ENCODE measurements at regions not wholly inside any gene's neighbourhood (a gene's known extent, or its start where the extent isn't known, plus 50 kb on each side); places are given as distances from the start of the nearest gene placed in this dataset.

DNA sequence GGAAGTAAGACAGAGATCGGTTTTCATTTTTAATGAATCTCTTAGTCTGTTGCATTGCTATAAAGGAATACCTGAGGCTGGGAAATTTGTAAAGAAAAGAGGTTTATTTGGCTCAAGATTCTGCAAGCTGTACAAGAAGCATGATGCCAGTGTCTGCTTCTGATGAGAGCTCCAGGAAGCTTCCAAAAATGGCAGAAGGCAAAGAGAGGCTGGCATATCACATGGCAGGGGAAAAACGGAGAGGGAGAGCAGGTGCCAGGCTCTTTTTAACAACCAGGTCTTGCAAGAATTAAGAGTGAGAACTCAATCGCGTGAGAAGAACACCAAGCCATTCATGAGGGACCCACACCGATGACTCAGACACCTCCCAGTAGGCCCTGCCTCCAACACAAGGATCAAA lies 125.0 kb upstream of the THSD7A start:
- Histone ChIP-seq H3K4me3 (ENCODE audit: control insufficient read depth in 1 of 7, extremely low read depth in 1 of 7, insufficient read depth in 4 of 7, low read depth in 2 of 7, low read length in 6 of 7) (no peak overlapping the region), H3K27ac (ENCODE audit: insufficient read depth in 1 of 2, low read depth in 1 of 2, low read length in 2 of 2, poor library complexity in 1 of 2, severe bottlenecking in 2 of 2) (no peak overlapping the region), H3K27me3 (replicated peaks in 2 of 5; ENCODE audit: control insufficient read depth in 4 of 5, insufficient read depth in 5 of 5, low read length in 4 of 5) (no peaks in the 10 kb centered on the region), H3K9me3 (ENCODE audit: control extremely low read depth in 1 of 5, control insufficient read depth in 4 of 5, insufficient read depth in 2 of 5, low read depth in 1 of 5, low read length in 4 of 5) (no peaks in the 10 kb centered on the region), H3K36me3 (ENCODE audit: control insufficient read depth in 4 of 4, insufficient read depth in 4 of 4, low read length in 3 of 4) (no peaks in the 10 kb centered on the region), H3K4me1 (ENCODE audit: control extremely low read depth in 1 of 4, control insufficient read depth in 4 of 4, insufficient read depth in 4 of 4, low read length in 3 of 4) (no peaks in the 10 kb centered on the region)
- WGBS (ENCODE audit: insufficient coverage): 93% methylated on average over 2 of the region's 5 CpGs
- CTCF ChIA-PET: no interaction called here
- DNase-seq: no peak
- POLR2A ChIA-PET: no interaction called here

DNA sequence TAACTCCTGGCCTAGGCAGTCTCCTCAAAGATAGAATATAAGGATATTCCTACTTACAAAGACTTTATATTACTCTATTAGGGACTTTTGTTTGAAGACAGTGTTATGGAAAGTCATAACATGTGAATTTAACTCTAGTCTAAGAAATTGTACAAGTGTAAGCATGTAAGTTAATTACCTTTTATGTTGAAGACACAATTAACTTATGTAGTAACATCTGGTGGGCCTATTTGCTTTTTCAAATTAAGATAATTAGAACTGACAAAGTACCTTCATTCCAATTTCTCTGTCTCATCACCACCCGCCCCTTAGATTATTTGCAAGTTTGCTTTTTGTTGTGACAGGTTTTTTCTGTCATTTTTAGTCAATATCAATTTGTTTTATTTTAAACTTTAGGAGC lies 126.0 kb upstream of the THSD7A start:
- WGBS (ENCODE audit: insufficient coverage): no CpG with 5 or more reads among the region's 1 CpG
- POLR2A ChIA-PET: no interaction called here
- CTCF ChIA-PET: no interaction called here
- H3K4me3 ChIP-seq (ENCODE audit: control insufficient read depth in 1 of 7, extremely low read depth in 1 of 7, insufficient read depth in 4 of 7, low read depth in 2 of 7, low read length in 6 of 7): no peak overlapping the region
- H3K27me3 ChIP-seq (replicated peaks in 2 of 5; ENCODE audit: control insufficient read depth in 4 of 5, insufficient read depth in 5 of 5, low read length in 4 of 5): no peaks in the 10 kb centered on the region
- no peak overlapping the region for H3K27ac ChIP-seq (ENCODE audit: insufficient read depth in 1 of 2, low read depth in 1 of 2, low read length in 2 of 2, poor library complexity in 1 of 2, severe bottlenecking in 2 of 2)
- H3K36me3 ChIP-seq (ENCODE audit: control insufficient read depth in 4 of 4, insufficient read depth in 4 of 4, low read length in 3 of 4): no peaks in the 10 kb centered on the region
- no peak for DNase-seq
- H3K9me3 ChIP-seq (ENCODE audit: control extremely low read depth in 1 of 5, control insufficient read depth in 4 of 5, insufficient read depth in 2 of 5, low read depth in 1 of 5, low read length in 4 of 5): peaks cover 0 to 2% (median 0%) of the 10 kb centered on the region in 5 experiments
- no peaks in the 10 kb centered on the region for H3K4me1 ChIP-seq (ENCODE audit: control extremely low read depth in 1 of 4, control insufficient read depth in 4 of 4, insufficient read depth in 4 of 4, low read length in 3 of 4)

- ChIA-PET POLR2A (no interaction called here), CTCF (no interaction called here)
- no peaks in the 10 kb centered on the region for H3K36me3 ChIP-seq (ENCODE audit: control insufficient read depth in 4 of 4, insufficient read depth in 4 of 4, low read length in 3 of 4)
- no peaks in the 10 kb centered on the region for H3K27me3 ChIP-seq (replicated peaks in 2 of 5; ENCODE audit: control insufficient read depth in 4 of 5, insufficient read depth in 5 of 5, low read length in 4 of 5)
- no CpG with 5 or more reads among the region's 2 CpGs for WGBS (ENCODE audit: insufficient coverage)
- H3K4me1 ChIP-seq (ENCODE audit: control extremely low read depth in 1 of 4, control insufficient read depth in 4 of 4, insufficient read depth in 4 of 4, low read length in 3 of 4): no peaks in the 10 kb centered on the region
- H3K4me3 ChIP-seq (ENCODE audit: control insufficient read depth in 1 of 7, extremely low read depth in 1 of 7, insufficient read depth in 4 of 7, low read depth in 2 of 7, low read length in 6 of 7): no peak overlapping the region
- DNase-seq: no peak
- peaks cover 0 to 2% (median 0%) of the 10 kb centered on the region in 5 experiments for H3K9me3 ChIP-seq (ENCODE audit: control extremely low read depth in 1 of 5, control insufficient read depth in 4 of 5, insufficient read depth in 2 of 5, low read depth in 1 of 5, low read length in 4 of 5)
- H3K27ac ChIP-seq (ENCODE audit: insufficient read depth in 1 of 2, low read depth in 1 of 2, low read length in 2 of 2, poor library complexity in 1 of 2, severe bottlenecking in 2 of 2): no peak overlapping the region
Measured at GRCh38 chr7:11959121-11959520, 127.1 kb upstream of the THSD7A start.

GRCh38 chr7:11960621-11961020 lies 128.6 kb upstream of the THSD7A start:
- no peak overlapping the region for H3K27ac ChIP-seq (ENCODE audit: insufficient read depth in 1 of 2, low read depth in 1 of 2, low read length in 2 of 2, poor library complexity in 1 of 2, severe bottlenecking in 2 of 2)
- H3K36me3 ChIP-seq (ENCODE audit: control insufficient read depth in 4 of 4, insufficient read depth in 4 of 4, low read length in 3 of 4): no peaks in the 10 kb centered on the region
- H3K27me3 ChIP-seq (replicated peaks in 2 of 5; ENCODE audit: control insufficient read depth in 4 of 5, insufficient read depth in 5 of 5, low read length in 4 of 5): no peaks in the 10 kb centered on the region
- H3K4me1 ChIP-seq (ENCODE audit: control extremely low read depth in 1 of 4, control insufficient read depth in 4 of 4, insufficient read depth in 4 of 4, low read length in 3 of 4): no peaks in the 10 kb centered on the region
- H3K9me3 ChIP-seq (ENCODE audit: control extremely low read depth in 1 of 5, control insufficient read depth in 4 of 5, insufficient read depth in 2 of 5, low read depth in 1 of 5, low read length in 4 of 5): peaks cover 0 to 2% (median 0%) of the 10 kb centered on the region in 5 experiments
- DNase-seq: no peak
- ChIA-PET CTCF (interaction anchor here (1.2 kb wide), 1 partner anchor 12 kb away, joined by 4 read pairs; no protein-coding TSS in a partner anchor), POLR2A (no interaction called here)
- H3K4me3 ChIP-seq (ENCODE audit: control insufficient read depth in 1 of 7, extremely low read depth in 1 of 7, insufficient read depth in 4 of 7, low read depth in 2 of 7, low read length in 6 of 7): no peak overlapping the region

DNA sequence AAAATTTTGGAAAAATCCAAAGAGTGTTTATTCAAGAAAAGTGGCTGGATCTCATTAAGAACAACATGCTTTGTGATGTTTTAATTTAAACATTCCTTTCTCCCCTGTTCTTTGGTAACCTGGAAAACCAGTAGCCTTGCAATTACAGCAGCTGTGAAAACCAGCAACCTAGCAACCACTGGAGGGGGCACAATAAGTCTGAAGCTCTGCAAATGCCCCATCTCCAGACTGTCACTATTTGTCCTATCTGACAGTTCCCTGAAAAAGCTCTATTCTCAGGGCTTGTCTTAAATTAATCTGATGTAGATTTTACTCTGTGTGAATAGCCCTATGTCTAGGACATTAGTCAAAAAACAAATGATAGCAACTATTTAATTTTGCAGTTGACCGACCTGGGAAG lies 137.6 kb upstream of the THSD7A start:
- no peak for DNase-seq
- no peak overlapping the region for H3K4me3 ChIP-seq (ENCODE audit: control insufficient read depth in 1 of 7, extremely low read depth in 1 of 7, insufficient read depth in 4 of 7, low read depth in 2 of 7, low read length in 6 of 7)
- no peaks in the 10 kb centered on the region for H3K9me3 ChIP-seq (ENCODE audit: control extremely low read depth in 1 of 5, control insufficient read depth in 4 of 5, insufficient read depth in 2 of 5, low read depth in 1 of 5, low read length in 4 of 5)
- H3K36me3 ChIP-seq (ENCODE audit: control insufficient read depth in 4 of 4, insufficient read depth in 4 of 4, low read length in 3 of 4): no peaks in the 10 kb centered on the region
- H3K27me3 ChIP-seq (replicated peaks in 2 of 5; ENCODE audit: control insufficient read depth in 4 of 5, insufficient read depth in 5 of 5, low read length in 4 of 5): no peaks in the 10 kb centered on the region
- no peaks in the 10 kb centered on the region for H3K4me1 ChIP-seq (ENCODE audit: control extremely low read depth in 1 of 4, control insufficient read depth in 4 of 4, insufficient read depth in 4 of 4, low read length in 3 of 4)
- no CpG with 5 or more reads among the region's 1 CpG for WGBS (ENCODE audit: insufficient coverage)
- ChIA-PET CTCF (no interaction called here), POLR2A (no interaction called here)
- no peak overlapping the region for H3K27ac ChIP-seq (ENCODE audit: insufficient read depth in 1 of 2, low read depth in 1 of 2, low read length in 2 of 2, poor library complexity in 1 of 2, severe bottlenecking in 2 of 2)

DNA sequence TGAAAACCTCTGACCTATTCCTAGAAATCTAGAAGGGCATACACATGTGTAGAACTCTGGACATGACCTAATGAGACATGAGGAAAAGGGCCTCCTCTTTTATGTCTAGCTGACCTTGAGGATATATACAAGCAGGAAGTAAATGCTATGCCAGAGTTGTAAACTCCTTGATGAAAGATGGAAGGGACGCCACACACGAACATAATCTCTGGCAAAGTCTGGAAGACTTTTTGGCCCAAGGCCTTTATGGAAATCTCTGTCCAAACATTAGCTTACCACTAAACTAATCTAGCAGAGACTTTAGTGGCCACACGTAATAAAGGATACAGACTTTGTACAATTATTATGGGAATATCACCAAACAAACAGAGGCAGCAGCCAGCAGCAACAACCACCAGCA lies 138.1 kb upstream of the THSD7A start:
- Histone ChIP-seq H3K36me3 (ENCODE audit: control insufficient read depth in 4 of 4, insufficient read depth in 4 of 4, low read length in 3 of 4) (no peaks in the 10 kb centered on the region), H3K4me3 (ENCODE audit: control insufficient read depth in 1 of 7, extremely low read depth in 1 of 7, insufficient read depth in 4 of 7, low read depth in 2 of 7, low read length in 6 of 7) (no peak overlapping the region), H3K27ac (ENCODE audit: insufficient read depth in 1 of 2, low read depth in 1 of 2, low read length in 2 of 2, poor library complexity in 1 of 2, severe bottlenecking in 2 of 2) (no peak overlapping the region), H3K27me3 (replicated peaks in 2 of 5; ENCODE audit: control insufficient read depth in 4 of 5, insufficient read depth in 5 of 5, low read length in 4 of 5) (no peaks in the 10 kb centered on the region), H3K9me3 (ENCODE audit: control extremely low read depth in 1 of 5, control insufficient read depth in 4 of 5, insufficient read depth in 2 of 5, low read depth in 1 of 5, low read length in 4 of 5) (no peaks in the 10 kb centered on the region), H3K4me1 (ENCODE audit: control extremely low read depth in 1 of 4, control insufficient read depth in 4 of 4, insufficient read depth in 4 of 4, low read length in 3 of 4) (no peaks in the 10 kb centered on the region)
- 100% methylated on average over 1 of the region's 3 CpGs for WGBS (ENCODE audit: insufficient coverage)
- ChIA-PET POLR2A (no interaction called here), CTCF (no interaction called here)
- no peak for DNase-seq

DNA sequence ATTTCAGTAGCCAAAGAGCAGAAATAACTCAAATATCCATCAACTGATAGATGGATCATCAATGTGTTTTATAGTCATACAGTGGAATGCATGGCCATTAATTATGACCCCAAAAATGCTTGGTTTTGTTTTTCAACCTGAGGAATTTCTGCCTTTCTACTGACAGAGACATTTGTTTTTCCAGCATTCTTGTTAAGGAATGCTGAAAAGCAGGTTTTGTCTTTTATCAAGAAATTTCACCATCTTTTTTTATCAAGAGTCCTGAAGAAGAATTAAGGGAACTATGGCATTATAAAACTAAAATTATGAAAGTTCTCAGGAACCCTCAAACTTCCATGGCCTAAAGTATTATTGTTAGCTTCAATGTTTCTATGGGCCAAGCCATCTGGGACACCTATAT lies 153.4 kb upstream of the THSD7A start:
- Histone ChIP-seq H3K4me1 (ENCODE audit: control extremely low read depth in 1 of 4, control insufficient read depth in 4 of 4, insufficient read depth in 4 of 4, low read length in 3 of 4) (no peaks in the 10 kb centered on the region), H3K27me3 (replicated peaks in 2 of 5; ENCODE audit: control insufficient read depth in 4 of 5, insufficient read depth in 5 of 5, low read length in 4 of 5) (no peaks in the 10 kb centered on the region), H3K9me3 (ENCODE audit: control extremely low read depth in 1 of 5, control insufficient read depth in 4 of 5, insufficient read depth in 2 of 5, low read depth in 1 of 5, low read length in 4 of 5) (peaks cover 0 to 1% (median 0%) of the 10 kb centered on the region in 5 experiments), H3K36me3 (ENCODE audit: control insufficient read depth in 4 of 4, insufficient read depth in 4 of 4, low read length in 3 of 4) (no peaks in the 10 kb centered on the region), H3K4me3 (ENCODE audit: control insufficient read depth in 1 of 7, extremely low read depth in 1 of 7, insufficient read depth in 4 of 7, low read depth in 2 of 7, low read length in 6 of 7) (no peak overlapping the region), H3K27ac (ENCODE audit: insufficient read depth in 1 of 2, low read depth in 1 of 2, low read length in 2 of 2, poor library complexity in 1 of 2, severe bottlenecking in 2 of 2) (no peak overlapping the region)
- ChIA-PET CTCF (no interaction called here), POLR2A (no interaction called here)
- DNase-seq: no peak

DNA sequence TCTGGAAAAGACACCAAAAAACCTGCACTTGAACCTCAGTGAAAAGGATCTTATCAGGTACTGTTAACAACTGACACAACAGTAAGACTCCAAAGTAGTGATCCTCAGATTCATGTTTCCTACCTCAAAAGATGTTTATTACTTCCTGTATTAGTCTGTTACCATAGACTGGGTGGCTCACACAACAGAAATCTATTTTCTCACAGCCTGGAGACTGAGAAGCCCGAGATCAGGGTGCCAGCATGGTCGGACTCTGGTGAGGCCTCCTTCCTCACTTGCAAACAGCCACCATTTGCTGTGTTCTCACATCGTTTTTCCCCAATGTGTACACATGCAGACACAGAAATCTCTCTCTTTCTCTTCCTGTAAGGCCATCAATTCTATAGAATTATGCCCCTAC lies 154.0 kb upstream of the THSD7A start:
- Histone ChIP-seq H3K9me3 (ENCODE audit: control extremely low read depth in 1 of 5, control insufficient read depth in 4 of 5, insufficient read depth in 2 of 5, low read depth in 1 of 5, low read length in 4 of 5) (peaks cover 0 to 1% (median 0%) of the 10 kb centered on the region in 5 experiments), H3K4me1 (ENCODE audit: control extremely low read depth in 1 of 4, control insufficient read depth in 4 of 4, insufficient read depth in 4 of 4, low read length in 3 of 4) (no peaks in the 10 kb centered on the region), H3K27ac (ENCODE audit: insufficient read depth in 1 of 2, low read depth in 1 of 2, low read length in 2 of 2, poor library complexity in 1 of 2, severe bottlenecking in 2 of 2) (no peak overlapping the region), H3K36me3 (ENCODE audit: control insufficient read depth in 4 of 4, insufficient read depth in 4 of 4, low read length in 3 of 4) (no peaks in the 10 kb centered on the region), H3K4me3 (ENCODE audit: control insufficient read depth in 1 of 7, extremely low read depth in 1 of 7, insufficient read depth in 4 of 7, low read depth in 2 of 7, low read length in 6 of 7) (no peak overlapping the region), H3K27me3 (replicated peaks in 2 of 5; ENCODE audit: control insufficient read depth in 4 of 5, insufficient read depth in 5 of 5, low read length in 4 of 5) (no peaks in the 10 kb centered on the region)
- WGBS (ENCODE audit: insufficient coverage): 98% methylated on average over 3 of the region's 3 CpGs
- no peak for DNase-seq
- ChIA-PET POLR2A (no interaction called here), CTCF (interaction anchor here (1.3 kb wide), 1 partner anchor 8 kb away, joined by 3 read pairs; no protein-coding TSS in a partner anchor)
